GM12875 (cell line): ENCODE measurements at regions not wholly inside any gene's neighbourhood (a gene's known extent, or its start where the extent isn't known, plus 50 kb on each side); places are given as distances from the start of the nearest gene placed in this dataset.

Experiments
- H3K4me3 ChIP-seq: one replicate; pipeline ENCODE4 v1.5.1; 2011; ENCODE audit warnings: low read depth, low read length, control low read depth
- TF ChIP-seq, protein P1 (sequence below): IDR thresholded peaks from 2 replicates; pipeline ENCODE4 v1.5.1; 2011; ENCODE audit warnings: low read depth, mild to moderate bottlenecking, control low read depth, inconsistent platforms, low read length, moderate library complexity, borderline replicate concordance; ENCODE audit not compliant: insufficient read depth

DNA sequence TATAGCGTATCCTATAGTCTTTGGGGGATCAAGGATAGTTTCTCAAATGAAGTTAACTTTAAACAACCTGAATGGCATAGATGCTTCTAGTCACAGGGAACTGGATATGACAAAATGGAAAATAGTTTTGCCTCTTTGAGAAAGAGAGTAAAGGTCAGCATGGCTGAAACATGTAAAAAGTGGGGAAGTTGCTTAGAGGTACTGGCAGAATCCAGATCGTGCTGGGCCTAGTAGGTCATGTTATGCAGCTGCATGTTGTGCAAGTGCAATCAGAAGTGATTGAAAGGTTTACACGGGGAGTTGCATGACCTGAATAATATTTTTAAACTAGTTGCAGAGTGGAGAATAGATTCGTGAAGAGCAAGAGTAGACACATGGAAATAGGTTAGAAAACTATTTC, 201.1 kb upstream of the HDAC9 start:
- no peak overlapping the region for H3K4me3 ChIP-seq
- TF ChIP-seq, protein P1, sequence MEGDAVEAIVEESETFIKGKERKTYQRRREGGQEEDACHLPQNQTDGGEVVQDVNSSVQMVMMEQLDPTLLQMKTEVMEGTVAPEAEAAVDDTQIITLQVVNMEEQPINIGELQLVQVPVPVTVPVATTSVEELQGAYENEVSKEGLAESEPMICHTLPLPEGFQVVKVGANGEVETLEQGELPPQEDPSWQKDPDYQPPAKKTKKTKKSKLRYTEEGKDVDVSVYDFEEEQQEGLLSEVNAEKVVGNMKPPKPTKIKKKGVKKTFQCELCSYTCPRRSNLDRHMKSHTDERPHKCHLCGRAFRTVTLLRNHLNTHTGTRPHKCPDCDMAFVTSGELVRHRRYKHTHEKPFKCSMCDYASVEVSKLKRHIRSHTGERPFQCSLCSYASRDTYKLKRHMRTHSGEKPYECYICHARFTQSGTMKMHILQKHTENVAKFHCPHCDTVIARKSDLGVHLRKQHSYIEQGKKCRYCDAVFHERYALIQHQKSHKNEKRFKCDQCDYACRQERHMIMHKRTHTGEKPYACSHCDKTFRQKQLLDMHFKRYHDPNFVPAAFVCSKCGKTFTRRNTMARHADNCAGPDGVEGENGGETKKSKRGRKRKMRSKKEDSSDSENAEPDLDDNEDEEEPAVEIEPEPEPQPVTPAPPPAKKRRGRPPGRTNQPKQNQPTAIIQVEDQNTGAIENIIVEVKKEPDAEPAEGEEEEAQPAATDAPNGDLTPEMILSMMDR: no peak

DNA sequence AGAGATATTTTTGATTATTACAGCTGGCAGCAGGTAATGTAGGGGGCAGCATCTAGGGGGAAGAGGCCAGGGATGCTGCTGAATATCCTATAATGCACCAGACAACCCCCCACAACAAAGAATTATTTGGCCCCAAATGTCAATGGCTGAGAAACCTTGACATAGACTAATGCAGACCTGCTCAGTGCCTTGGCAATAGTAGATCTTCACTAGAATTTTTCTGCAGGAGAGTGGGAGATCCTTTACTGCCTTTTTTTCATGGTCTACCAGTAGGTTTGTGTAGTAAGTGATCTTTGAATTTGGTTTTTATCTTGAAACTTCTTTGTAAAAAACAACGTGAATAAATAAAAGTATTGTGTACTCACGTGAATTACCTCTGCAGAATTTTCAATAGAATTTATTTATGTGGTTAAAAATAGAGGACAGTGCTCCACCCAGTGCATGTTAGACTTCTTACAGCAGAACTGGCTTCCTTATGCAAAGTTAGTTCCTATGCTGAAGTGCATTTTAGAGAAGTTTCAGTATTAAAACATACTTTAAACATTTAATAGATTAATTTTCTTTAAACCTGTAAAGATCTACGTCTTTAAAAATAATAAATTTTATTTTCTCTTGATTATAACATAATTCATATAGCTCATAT, 199.6 kb upstream of the HDAC9 start:
- TF ChIP-seq, protein P1: no peak
- H3K4me3 ChIP-seq: no peak overlapping the region

DNA sequence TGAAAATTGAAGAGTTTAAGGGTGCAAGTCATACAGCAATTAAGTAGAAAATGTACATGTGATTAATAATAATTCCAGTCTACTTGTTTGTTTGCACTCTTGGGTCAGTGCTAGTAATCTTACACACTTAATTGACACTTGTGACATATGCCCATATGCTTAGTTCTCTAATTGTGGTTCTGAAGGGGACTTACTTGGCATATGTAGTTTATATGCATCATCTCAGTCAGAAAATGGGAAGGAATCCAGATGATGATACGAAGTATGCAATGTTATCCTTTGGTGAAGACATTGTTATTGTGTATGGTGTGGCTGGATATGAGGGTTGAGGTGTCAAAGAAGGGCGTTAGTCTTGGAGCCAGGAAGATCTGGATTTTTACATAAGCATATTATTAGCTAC, 193.5 kb upstream of the HDAC9 start:
- H3K4me3 ChIP-seq: no peak overlapping the region
- TF ChIP-seq, protein P1: no peak

DNA sequence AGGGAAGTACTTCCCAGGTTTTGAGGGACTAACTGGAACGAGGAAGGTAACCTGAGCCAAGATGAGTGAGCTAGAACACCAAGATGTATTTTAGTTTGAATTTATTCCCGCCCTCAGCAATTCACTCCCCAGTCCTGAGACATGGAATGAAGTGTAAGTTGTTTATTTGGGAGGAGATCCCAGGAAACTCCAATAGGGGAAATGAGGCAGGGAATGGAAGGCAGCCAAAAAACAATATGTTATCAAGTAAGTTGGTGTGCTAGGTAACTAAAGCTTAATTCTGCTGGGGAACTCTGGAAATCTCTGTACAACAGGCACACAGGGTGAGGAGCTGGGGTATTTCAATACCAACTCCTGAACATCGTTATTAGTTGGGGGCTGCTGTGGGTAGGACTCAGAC, 189.7 kb upstream of the HDAC9 start:
- TF ChIP-seq, protein P1: no peak

DNA sequence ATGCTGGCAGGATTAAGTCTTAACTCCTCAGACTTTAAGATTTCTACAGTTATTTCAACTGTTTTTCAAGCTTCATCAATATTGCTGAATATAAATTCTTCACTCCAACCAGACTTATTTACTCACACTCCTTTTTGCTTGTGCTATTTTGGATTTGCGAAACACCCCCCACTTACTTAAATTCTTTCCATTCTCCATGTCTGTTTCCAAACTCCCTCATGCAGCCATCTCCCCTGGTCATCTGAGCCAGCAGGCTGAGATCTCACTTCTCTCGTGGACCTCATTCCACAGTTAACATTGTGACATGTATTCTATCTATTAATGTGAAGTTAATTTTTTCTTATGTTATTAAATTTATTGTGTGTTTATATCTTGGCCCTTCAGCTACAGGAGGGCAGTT, 188.9 kb upstream of the HDAC9 start:
- no peak overlapping the region for H3K4me3 ChIP-seq
- TF ChIP-seq, protein P1: no peak

More for the DNA sequence above, 189.7 kb upstream of the HDAC9 start:
- H3K4me3 ChIP-seq: no peak overlapping the region

DNA sequence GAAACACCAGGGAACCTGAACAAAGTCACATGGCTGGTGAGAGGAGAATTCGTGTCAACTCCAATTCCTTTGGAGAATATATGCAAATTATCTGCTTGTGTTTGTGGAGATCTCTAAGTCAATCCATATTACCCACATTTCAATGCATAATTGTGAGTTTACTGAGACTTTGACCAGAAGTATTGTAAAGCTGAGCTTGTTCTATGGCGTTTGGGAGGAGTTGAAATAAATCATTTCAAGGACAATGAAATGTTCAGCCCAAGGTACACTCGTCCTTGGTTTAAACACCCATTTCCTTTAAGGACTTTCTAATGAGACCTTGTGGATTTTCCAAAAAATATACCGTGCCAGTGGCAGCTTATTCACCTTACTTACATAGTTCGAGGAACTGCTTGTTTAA, 186.6 kb upstream of the HDAC9 start:
- TF ChIP-seq, protein P1: no peak
- no peak overlapping the region for H3K4me3 ChIP-seq

DNA sequence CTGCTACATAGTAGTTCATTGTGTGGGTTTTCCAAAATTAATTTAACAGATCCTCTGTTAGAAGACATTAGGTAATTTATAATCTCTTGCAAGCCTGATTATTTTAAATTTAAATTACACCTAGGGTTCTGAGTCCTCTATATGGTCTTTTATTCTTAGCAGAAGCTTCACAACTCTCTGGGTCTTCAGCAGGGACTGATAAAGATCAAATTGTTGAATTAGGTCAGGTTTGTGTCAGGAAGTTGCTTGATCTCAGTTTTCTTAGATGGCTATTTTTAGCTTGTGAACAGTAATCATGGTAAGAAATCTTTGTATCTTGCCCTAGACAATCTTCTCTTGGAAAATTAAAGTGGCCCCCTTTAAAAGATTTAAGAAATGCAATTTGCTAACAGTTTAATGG, 183.1 kb upstream of the HDAC9 start:
- no peak overlapping the region for H3K4me3 ChIP-seq
- TF ChIP-seq, protein P1: no peak
